Esophagus squamous epithelium (tissue), 4 donors: ENCODE measurements at regions not wholly inside any gene's neighbourhood (a gene's known extent, or its start where the extent isn't known, plus 50 kb on each side); places are given as distances from the start of the nearest gene placed in this dataset.

Experiments used
- CTCF ChIP-seq, 6 experiments: fragments of 450-650 bp in 4 of 6; fragments of 200-600 bp in 2 of 6; sonication (generic) in 2 of 6; IDR thresholded peaks; one replicate each; pipeline ENCODE4 v1.5.1; 2016 to 2019; ENCODE audit warnings: antibody characterized with exemption in 6 of 6, mild to moderate bottlenecking in 4 of 6, moderate library complexity in 4 of 6
- POLR2A ChIP-seq, 4 donors: fragments of 450-650 bp; IDR thresholded peaks; one replicate each; pipeline ENCODE4 v1.6.1; 2017; ENCODE audit warnings: antibody characterized with exemption in 4 of 4, mild to moderate bottlenecking in 4 of 4, moderate library complexity in 3 of 4

GRCh38 chr13:22758245-22758644 is 422.5 kb upstream of the SGCG start:
- no peak for TF ChIP-seq CTCF (IDR thresholded peaks at IDR 0.05)
- TF ChIP-seq POLR2A (IDR thresholded peaks at IDR 0.05) = no peak
